Body of pancreas (tissue), 4 donors: ENCODE measurements at regions not wholly inside any gene's neighbourhood (a gene's known extent, or its start where the extent isn't known, plus 50 kb on each side); places are given as distances from the start of the nearest gene placed in this dataset.

Experiments used
- ATAC-seq: fragments of 150-250 bp; one replicate; pipeline ENCODE4 v1.9.1; 2016
- DNase-seq, 4 donors: peaks; one replicate each; pipeline ENCODE4 v3.0.0-alpha.2; 2019
- H3K27ac ChIP-seq, 4 donors: fragments of 200-600 bp; sonication (generic); 1 replicate in 3 of 4; 2 replicates in 1 of 4; pipeline versions ENCODE4 v1.5.1 to v1.6.1; 2016 to 2019; ENCODE audit warnings: mild to moderate bottlenecking in 1 of 4, mixed read lengths in 1 of 4, moderate library complexity in 1 of 4
- H3K27me3 ChIP-seq, 2 donors: fragments of 200-600 bp; sonication (generic); one replicate each; pipeline ENCODE4 v1.6.0; 2016; ENCODE audit warnings: mild to moderate bottlenecking in 1 of 2
- H3K36me3 ChIP-seq, 2 donors: fragments of 200-600 bp; sonication (generic); replicated peaks in 1 of 2; 2 replicates each; pipeline ENCODE4 v1.5.1; 2016; ENCODE audit warnings: low read depth in 2 of 2; ENCODE audit not compliant: insufficient read depth in 1 of 2
- H3K4me1 ChIP-seq: fragments of 200-600 bp; sonication (generic); one replicate; pipeline ENCODE4 v1.6.0; 2016
- H3K4me3 ChIP-seq, 2 donors: fragments of 200-600 bp; sonication (generic); 1 replicate in 1 of 2; 2 replicates in 1 of 2; pipeline ENCODE4 v1.5.1; 2016 to 2019
- H3K9me3 ChIP-seq, 3 donors: fragments of 200-600 bp; sonication (generic); 1 replicate in 2 of 3; 2 replicates in 1 of 3; pipeline ENCODE4 v1.5.1; 2016
- CTCF ChIP-seq, 7 experiments: fragments of 450-650 bp in 4 of 7; fragments of 200-600 bp in 3 of 7; sonication (generic) in 3 of 7; IDR thresholded peaks; one replicate each; pipeline ENCODE4 v1.5.1; 2016 to 2019; ENCODE audit warnings: antibody characterized with exemption in 7 of 7
- POLR2A ChIP-seq, 3 donors: fragments of 450-650 bp; IDR thresholded peaks; one replicate each; pipeline ENCODE4 v1.6.1; 2016; ENCODE audit warnings: antibody characterized with exemption in 3 of 3, mild to moderate bottlenecking in 2 of 3
- WGBS, 2 donors: methylation state at CpG; one replicate each; pipeline ENCODE4 v1.1.5; 2017; 5-methylcytosine and 5-hydroxymethylcytosine counted together
- intact Hi-C: fragments of 100-400 bp; cut with DNase I; formaldehyde crosslinking; loops from one replicate; pipeline ENCODE4 v1.15.1; 2023

- TF ChIP-seq CTCF (IDR thresholded peaks at IDR 0.05): no peak
- TF ChIP-seq POLR2A (IDR thresholded peaks at IDR 0.05): no peak
- no peaks in the 10 kb centered on the region for H3K27me3 ChIP-seq
- no peak for ATAC-seq
- 31 to 55% methylated on average over 1 of the region's 1 CpG for WGBS, 2 donors
- H3K9me3 ChIP-seq: no peaks in the 10 kb centered on the region
- no peaks in the 10 kb centered on the region for H3K36me3 ChIP-seq
- intact Hi-C loops: no loop called here
- H3K4me1 ChIP-seq: peaks cover 11% of the 10 kb centered on the region
- H3K4me3 ChIP-seq: no peak overlapping the region
- H3K27ac ChIP-seq: peak overlapping the region in 2 of 4 donors; percentile 35 to 62
- DNase-seq: no peak
These were observed 686.1 kb upstream of the SOX9 start for GRCh38 chr17:71434716-71435115.

- no peak for TF ChIP-seq POLR2A (IDR thresholded peaks at IDR 0.05)
- TF ChIP-seq CTCF (IDR thresholded peaks at IDR 0.05): no peak
- 87 to 91% methylated on average over 1 of the region's 1 CpG for WGBS, 2 donors
- no peak overlapping the region for H3K27ac ChIP-seq
- intact Hi-C loops: no loop called here
- no peak overlapping the region for H3K4me3 ChIP-seq
- peaks cover 11% of the 10 kb centered on the region for H3K4me1 ChIP-seq
- DNase-seq: no peak
- H3K9me3 ChIP-seq: no peaks in the 10 kb centered on the region
- H3K36me3 ChIP-seq: no peaks in the 10 kb centered on the region
- H3K27me3 ChIP-seq: no peaks in the 10 kb centered on the region
- ATAC-seq: no peak
These were observed 684.3 kb upstream of the SOX9 start for GRCh38 chr17:71436479-71436878.

GRCh38 chr17:71437166-71437565 is 683.7 kb upstream of the SOX9 start:
- no peak for DNase-seq
- peaks cover 11% of the 10 kb centered on the region for H3K4me1 ChIP-seq
- no peak for TF ChIP-seq CTCF (IDR thresholded peaks at IDR 0.05)
- no peak for TF ChIP-seq POLR2A (IDR thresholded peaks at IDR 0.05)
- no peak overlapping the region for H3K27ac ChIP-seq
- no peaks in the 10 kb centered on the region for H3K27me3 ChIP-seq
- intact Hi-C loops: no loop called here
- 38 to 49% methylated on average over 1 of the region's 1 CpG for WGBS, 2 donors
- H3K4me3 ChIP-seq: no peak overlapping the region
- H3K36me3 ChIP-seq: no peaks in the 10 kb centered on the region
- H3K9me3 ChIP-seq: no peaks in the 10 kb centered on the region
- no peak for ATAC-seq

DNA sequence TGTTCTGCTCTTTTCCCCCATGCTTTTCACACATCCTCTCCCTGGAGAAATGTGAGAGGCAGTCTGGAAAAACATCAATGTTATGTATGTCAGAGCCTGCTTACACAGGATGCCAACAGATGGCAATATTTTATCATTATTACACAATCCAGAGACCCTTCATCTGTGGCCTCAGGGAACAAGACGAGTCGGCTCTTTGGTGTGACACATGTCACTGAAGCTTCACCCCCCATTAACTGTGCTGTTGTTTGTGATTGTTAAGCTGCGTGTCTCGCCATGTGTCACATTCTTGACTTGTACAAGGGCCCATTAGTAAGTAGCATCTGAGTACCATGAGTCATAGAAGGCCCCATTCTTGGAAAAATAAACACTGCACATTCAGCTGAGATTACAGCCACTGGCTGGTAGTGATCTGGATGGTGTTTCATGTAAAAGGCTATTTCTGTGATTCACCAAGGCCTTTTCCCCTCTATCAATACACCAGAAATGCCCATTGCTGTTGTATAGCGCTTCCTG is 682.1 kb upstream of the SOX9 start:
- peak in 2 of 4 donors; percentile 24 to 34 for DNase-seq
- intact Hi-C loops: no loop called here

More for the DNA sequence above, 682.1 kb upstream of the SOX9 start:
- H3K36me3 ChIP-seq: no peaks in the 10 kb centered on the region
- WGBS, 2 donors: 53 to 57% methylated on average over 5 of the region's 5 CpGs
- no peaks in the 10 kb centered on the region for H3K27me3 ChIP-seq
- peak overlapping the region in 1 of 4 donors; percentile 32 for H3K27ac ChIP-seq
- H3K4me1 ChIP-seq: peaks cover 11% of the 10 kb centered on the region
- ATAC-seq: no peak
- H3K4me3 ChIP-seq: no peak overlapping the region
- TF ChIP-seq POLR2A (IDR thresholded peaks at IDR 0.05) (no peak), CTCF (IDR thresholded peaks at IDR 0.05) (no peak)
- H3K9me3 ChIP-seq: no peaks in the 10 kb centered on the region
